NB4 (cell line): ENCODE measurements at regions not wholly inside any gene's neighbourhood (a gene's known extent, or its start where the extent isn't known, plus 50 kb on each side); places are given as distances from the start of the nearest gene placed in this dataset.
"Not testable (repeated sequence)": the region's sequence is repeated elsewhere in the genome, so short reads cannot be mapped to it uniquely, and the experiment has no call there.

Experiments used
- DNase-seq: peaks from one replicate; pipeline ENCODE4 v3.0.0; 2010; ENCODE audit warnings: low read depth
- H3K4me3 ChIP-seq: one replicate; pipeline ENCODE4 v1.5.1; 2011; ENCODE audit warnings: mild to moderate bottlenecking, low read depth, low read length, moderate library complexity
- CTCF ChIP-seq: IDR thresholded peaks from one replicate; pipeline ENCODE4 v1.5.1; 2012; ENCODE audit warnings: low read depth, low read length
- MAX ChIP-seq: IDR thresholded peaks from 2 replicates; pipeline ENCODE4 v1.6.1; 2011; ENCODE audit warnings: low read depth, low read length
- MYC ChIP-seq: IDR thresholded peaks from 2 replicates; pipeline ENCODE4 v1.6.1; 2011; ENCODE audit warnings: low read depth, low read length
- POLR2A ChIP-seq: IDR thresholded peaks from 2 replicates; pipeline ENCODE4 v1.6.1; 2011; ENCODE audit warnings: mild to moderate bottlenecking; ENCODE audit not compliant: insufficient read length; ENCODE audit errors: extremely low read depth

GRCh38 chrX:830532-830931 lies 199.9 kb downstream of the SHOX start:
- no peak overlapping the region for H3K4me3 ChIP-seq
- DNase-seq = no peak
- TF ChIP-seq CTCF = no peak
- no peak for TF ChIP-seq MAX
- TF ChIP-seq POLR2A = no peak
- no peak for TF ChIP-seq MYC

DNA sequence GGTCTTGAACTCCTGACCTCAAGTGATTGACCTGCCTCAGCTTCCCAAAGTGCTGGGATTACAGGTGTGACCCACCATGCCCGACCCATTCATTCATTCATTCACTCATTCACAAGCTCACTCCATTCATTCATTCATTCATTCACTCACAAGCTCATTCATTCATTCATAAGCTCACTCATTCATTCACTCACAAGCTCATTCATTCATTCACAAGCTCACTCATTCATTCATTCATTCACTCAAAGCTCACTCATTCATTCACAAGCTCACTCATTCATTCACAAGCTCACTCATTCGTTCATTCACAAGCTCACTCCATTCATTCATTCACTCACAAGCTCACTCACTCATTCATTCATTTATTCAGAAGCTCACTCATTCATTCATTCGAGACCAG lies 198.6 kb downstream of the SHOX start:
- no peak overlapping the region for H3K4me3 ChIP-seq
- TF ChIP-seq MAX = no peak
- TF ChIP-seq POLR2A = no peak
- no peak for TF ChIP-seq CTCF
- TF ChIP-seq MYC = no peak
- DNase-seq = no peak

- no peak for DNase-seq
- no peak for TF ChIP-seq POLR2A
- no peak overlapping the region for H3K4me3 ChIP-seq
Observed at GRCh38 chrX:828411-828959, 197.9 kb downstream of the SHOX start.

GRCh38 chrX:826448-826847 lies 195.9 kb downstream of the SHOX start:
- no peak overlapping the region for H3K4me3 ChIP-seq
- DNase-seq = no peak
- TF ChIP-seq MYC = no peak
- TF ChIP-seq POLR2A = no peak
- TF ChIP-seq CTCF = no peak
- TF ChIP-seq MAX = no peak

GRCh38 chrX:825991-826390 lies 195.4 kb downstream of the SHOX start:
- TF ChIP-seq MAX (no peak), POLR2A (no peak), CTCF (no peak), MYC (no peak)
- H3K4me3 ChIP-seq = no peak overlapping the region
- DNase-seq = no peak

DNA sequence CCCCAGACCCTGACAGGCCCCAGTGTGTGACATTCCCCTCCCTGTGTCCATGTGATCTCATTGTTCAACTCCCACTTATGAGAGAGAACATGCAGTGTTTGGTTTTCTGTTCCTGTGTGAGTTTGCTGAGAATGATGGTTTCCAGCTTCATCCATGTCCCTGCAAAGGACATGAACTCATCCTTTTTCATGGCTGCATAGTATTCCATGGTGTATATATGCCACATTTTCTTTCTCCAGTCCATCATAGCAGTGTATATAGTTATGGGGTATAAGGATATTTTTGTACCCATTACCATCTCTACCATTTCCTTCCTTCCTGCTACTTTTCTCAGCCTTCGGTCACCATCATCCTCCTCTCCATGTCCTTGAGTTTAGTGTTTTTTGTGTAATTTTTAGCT lies 192.5 kb downstream of the SHOX start:
- not testable (repeated sequence) for DNase-seq, H3K4me3 ChIP-seq

- no peak for DNase-seq
- TF ChIP-seq MYC (no peak), CTCF (no peak), POLR2A (no peak), MAX (no peak)
- no peak overlapping the region for H3K4me3 ChIP-seq
Observed at GRCh38 chrX:821327-822107, 190.9 kb downstream of the SHOX start.
